PC-9 (cell line): ENCODE measurements at regions not wholly inside any gene's neighbourhood (a gene's known extent, or its start where the extent isn't known, plus 50 kb on each side); places are given as distances from the start of the nearest gene placed in this dataset.

Source experiments
- BruUV-seq: library from RNA; stranded (reverse); fragments of 400-500 nt; replicated peaks from 2 replicates; lab custom pipeline; 2021; lab: Mats Ljungman, UMichigan
- CTCF ChIA-PET: fragments of 300-600 bp; sonication (Branson Sonifier 250); formaldehyde crosslinking; loops from one replicate; lab custom pipeline; 2022; ENCODE audit warnings: antibody characterized with exemption; lab: Charles Lee
- POLR2A ChIA-PET: fragments of 300-600 bp; sonication (Branson Sonifier 250); formaldehyde crosslinking; loops from one replicate; lab custom pipeline; 2022; ENCODE audit warnings: antibody characterized with exemption; ENCODE audit not compliant: unreplicated experiment; lab: Charles Lee
- DNase-seq, 2 experiments: peaks; one replicate each; pipeline versions ENCODE4 v3.0.0 to v3.0.0-alpha.2; 2015 to 2022; ENCODE audit warnings: mixed read lengths in 1 of 2
- H2AFZ ChIP-seq: fragments of 200-600 bp; sonication (generic); 2 replicates; pipeline ENCODE4 v1.8.1; 2017; ENCODE audit warnings: antibody characterized with exemption
- H3F3A ChIP-seq: fragments of 200-600 bp; sonication (generic); 2 replicates; pipeline ENCODE4 v1.8.1; 2017; ENCODE audit warnings: antibody characterized with exemption, mild to moderate bottlenecking, low read depth; ENCODE audit not compliant: insufficient read depth
- H3K27ac ChIP-seq: fragments of 200-600 bp; sonication (generic); 2 replicates; pipeline ENCODE4 v1.6.1; 2016; ENCODE audit warnings: mixed run types
- H3K27me3 ChIP-seq: fragments of 200-600 bp; sonication (generic); 2 replicates; pipeline ENCODE4 v1.6.1; 2016; ENCODE audit warnings: low read depth, mixed run types; ENCODE audit not compliant: insufficient read depth
- H3K36me3 ChIP-seq: fragments of 200-600 bp; sonication (generic); 2 replicates; pipeline ENCODE4 v1.6.1; 2016; ENCODE audit warnings: low read depth, mixed run types
- H3K4me1 ChIP-seq: fragments of 200-600 bp; sonication (generic); replicated peaks from 2 replicates; pipeline ENCODE4 v1.6.1; 2016; ENCODE audit warnings: mixed run types; ENCODE audit not compliant: insufficient read depth
- H3K4me2 ChIP-seq: fragments of 200-600 bp; sonication (generic); 2 replicates; pipeline ENCODE4 v1.6.1; 2017; ENCODE audit warnings: mixed run types
- H3K4me3 ChIP-seq: fragments of 200-600 bp; sonication (generic); 2 replicates; pipeline ENCODE4 v1.6.1; 2016; ENCODE audit warnings: mixed run types
- H3K79me2 ChIP-seq: fragments of 200-600 bp; sonication (generic); 2 replicates; pipeline ENCODE4 v1.6.1; 2017; ENCODE audit warnings: low read depth, mixed run types
- H3K9me2 ChIP-seq: fragments of 200-600 bp; sonication (generic); 2 replicates; pipeline ENCODE4 v1.8.1; 2017; ENCODE audit warnings: mild to moderate bottlenecking; ENCODE audit not compliant: insufficient read depth
- H3K9me3 ChIP-seq: fragments of 200-600 bp; sonication (generic); 2 replicates; pipeline ENCODE4 v1.8.1; 2016; ENCODE audit warnings: low read depth; ENCODE audit not compliant: insufficient read depth
- H4K20me1 ChIP-seq: fragments of 200-600 bp; sonication (generic); 2 replicates; pipeline ENCODE4 v1.8.1; 2017; ENCODE audit not compliant: insufficient read depth
- CTCF ChIP-seq: fragments of 200-600 bp; sonication (generic); conservative IDR thresholded peaks from 2 replicates; pipeline ENCODE4 v1.6.1; 2017; ENCODE audit warnings: mixed run types, antibody characterized with exemption, mild to moderate bottlenecking, moderate library complexity
- EZH2 ChIP-seq: fragments of 200-600 bp; sonication (generic); IDR thresholded peaks from 2 replicates; pipeline ENCODE4 v1.8.0; 2017; ENCODE audit warnings: antibody characterized with exemption, low read depth
- intact Hi-C: fragments of 100-400 bp; cut with micrococcal nuclease; formaldehyde crosslinking; loops from one replicate; pipeline ENCODE4 v1.10.0; 2022; ENCODE audit not compliant: unreplicated experiment

GRCh38 chr18:61714421-61714820 lies 178.4 kb downstream of the RNF152 start:
- TF ChIP-seq EZH2 (no peak), CTCF (no peak)
- Histone ChIP-seq H2AFZ (no peak overlapping the region), H3K4me1 (no peaks in the 10 kb centered on the region), H3K9me2 (no peaks in the 10 kb centered on the region), H3F3A (no peaks in the 10 kb centered on the region), H3K27me3 (no peaks in the 10 kb centered on the region), H3K36me3 (no peaks in the 10 kb centered on the region), H3K9me3 (no peaks in the 10 kb centered on the region), H3K4me3 (no peak overlapping the region), H3K4me2 (no peak overlapping the region), H3K79me2 (no peaks in the 10 kb centered on the region), H3K27ac (no peak overlapping the region), H4K20me1 (no peaks in the 10 kb centered on the region)
- intact Hi-C loops = no loop called here
- POLR2A ChIA-PET = no interaction called here
- no TSS peak for BruUV-seq
- CTCF ChIA-PET = no interaction called here
- DNase-seq = no peak

GRCh38 chr18:61713502-61713901 lies 179.3 kb downstream of the RNF152 start:
- Histone ChIP-seq H3K36me3 (no peaks in the 10 kb centered on the region), H3K4me3 (no peak overlapping the region), H3K4me2 (no peak overlapping the region), H3K9me3 (no peaks in the 10 kb centered on the region), H3K79me2 (no peaks in the 10 kb centered on the region), H3K4me1 (no peaks in the 10 kb centered on the region), H3K27ac (no peak overlapping the region), H3F3A (no peaks in the 10 kb centered on the region), H3K9me2 (no peaks in the 10 kb centered on the region), H4K20me1 (no peaks in the 10 kb centered on the region), H2AFZ (no peak overlapping the region), H3K27me3 (no peaks in the 10 kb centered on the region)
- POLR2A ChIA-PET = no interaction called here
- BruUV-seq = no TSS peak
- DNase-seq = no peak
- intact Hi-C loops = no loop called here
- TF ChIP-seq CTCF = no peak
- TF ChIP-seq EZH2 = no peak
- CTCF ChIA-PET = no interaction called here

- Histone ChIP-seq H3K36me3 (no peaks in the 10 kb centered on the region), H2AFZ (no peak overlapping the region), H3F3A (no peaks in the 10 kb centered on the region), H4K20me1 (no peaks in the 10 kb centered on the region), H3K4me1 (no peaks in the 10 kb centered on the region), H3K27ac (no peak overlapping the region), H3K9me2 (no peaks in the 10 kb centered on the region), H3K4me3 (no peak overlapping the region), H3K9me3 (no peaks in the 10 kb centered on the region), H3K4me2 (no peak overlapping the region), H3K27me3 (no peaks in the 10 kb centered on the region), H3K79me2 (no peaks in the 10 kb centered on the region)
- TF ChIP-seq CTCF = no peak
- no peak for TF ChIP-seq EZH2
- ChIA-PET POLR2A (no interaction called here), CTCF (no interaction called here)
- no peak for DNase-seq
- intact Hi-C loops = no loop called here
- no TSS peak for BruUV-seq
Measured at GRCh38 chr18:61710082-61710620, 182.7 kb downstream of the RNF152 start.
